ENCODE measurements at regions not wholly inside any gene's neighbourhood (a gene's known extent, or its start where the extent isn't known, plus 50 kb on each side); places are given as distances from the start of the nearest gene placed in this dataset.

- Mint-ChIP-seq H3K36me3 (ENCODE audit: low read depth) (no peaks in the 10 kb centered on the region), H3K27ac (no peak overlapping the region), H3K4me1 (no peaks in the 10 kb centered on the region), H3K9me3 (ENCODE audit: low read depth) (peaks cover 2% of the 10 kb centered on the region), H3K4me3 (no peak overlapping the region), H3K27me3 (no peaks in the 10 kb centered on the region)
- no peak for DNase-seq
- CTCF ChIA-PET = no interaction called here
- intact Hi-C loops (cut with DNase I, micrococcal nuclease) = no loop called here
- POLR2A ChIA-PET = no interaction called here
- no peak for ATAC-seq
Observed at GRCh38 chr7:119320316-119320715, 952.7 kb upstream of the KCND2 start.

- Mint-ChIP-seq H3K27ac (no peak overlapping the region), H3K4me3 (no peak overlapping the region), H3K36me3 (ENCODE audit: low read depth) (no peaks in the 10 kb centered on the region), H3K9me3 (ENCODE audit: low read depth) (peaks cover 4% of the 10 kb centered on the region), H3K4me1 (no peaks in the 10 kb centered on the region), H3K27me3 (no peaks in the 10 kb centered on the region)
- DNase-seq (no peak), ATAC-seq (no peak)
- ChIA-PET CTCF (no interaction called here), POLR2A (no interaction called here)
- intact Hi-C loops (cut with DNase I, micrococcal nuclease) = no loop called here
Observed at GRCh38 chr7:119329715-119330114, 943.3 kb upstream of the KCND2 start.

- Mint-ChIP-seq H3K4me1 (no peaks in the 10 kb centered on the region), H3K9me3 (ENCODE audit: low read depth) (peaks cover 4% of the 10 kb centered on the region), H3K27me3 (no peaks in the 10 kb centered on the region), H3K4me3 (no peak overlapping the region), H3K36me3 (ENCODE audit: low read depth) (no peaks in the 10 kb centered on the region), H3K27ac (no peak overlapping the region)
- ChIA-PET CTCF (no interaction called here), POLR2A (no interaction called here)
- ATAC-seq (no peak), DNase-seq (no peak)
- intact Hi-C loops (cut with DNase I, micrococcal nuclease) = no loop called here
Observed at GRCh38 chr7:119335405-119335804, 937.6 kb upstream of the KCND2 start.

- H3K9me3 Mint-ChIP-seq (ENCODE audit: low read depth) = peaks cover 15% of the 10 kb centered on the region
- intact Hi-C loops (cut with DNase I, micrococcal nuclease) = no loop called here
- H3K36me3 Mint-ChIP-seq (ENCODE audit: low read depth) = no peaks in the 10 kb centered on the region
- H3K4me1 Mint-ChIP-seq = no peaks in the 10 kb centered on the region
- no peak for ATAC-seq
- DNase-seq = no peak
- ChIA-PET POLR2A (no interaction called here), CTCF (no interaction called here)
- no peaks in the 10 kb centered on the region for H3K27me3 Mint-ChIP-seq
- no peak overlapping the region for H3K4me3 Mint-ChIP-seq
- H3K27ac Mint-ChIP-seq = no peak overlapping the region
Observed at GRCh38 chr7:119341822-119342221, 931.2 kb upstream of the KCND2 start.

GRCh38 chr7:119343289-119343688, 929.7 kb upstream of the KCND2 start:
- Mint-ChIP-seq H3K4me1 (no peaks in the 10 kb centered on the region), H3K36me3 (ENCODE audit: low read depth) (no peaks in the 10 kb centered on the region), H3K4me3 (no peak overlapping the region), H3K27me3 (no peaks in the 10 kb centered on the region), H3K9me3 (ENCODE audit: low read depth) (peaks cover 20% of the 10 kb centered on the region), H3K27ac (no peak overlapping the region)
- ATAC-seq (no peak), DNase-seq (no peak)
- ChIA-PET POLR2A (no interaction called here), CTCF (no interaction called here)
- intact Hi-C loops (cut with DNase I, micrococcal nuclease) = no loop called here

GRCh38 chr7:119344466-119344865, 928.5 kb upstream of the KCND2 start:
- POLR2A ChIA-PET = no interaction called here
- DNase-seq = no peak
- intact Hi-C loops (cut with DNase I, micrococcal nuclease) = no loop called here
- Mint-ChIP-seq H3K4me1 (no peaks in the 10 kb centered on the region), H3K9me3 (ENCODE audit: low read depth) (peaks cover 17% of the 10 kb centered on the region), H3K27me3 (no peaks in the 10 kb centered on the region), H3K4me3 (no peak overlapping the region), H3K36me3 (ENCODE audit: low read depth) (no peaks in the 10 kb centered on the region), H3K27ac (no peak overlapping the region)
- no peak for ATAC-seq
- CTCF ChIA-PET = interaction anchor here (0.7 kb wide), 1 partner anchor 1363 kb away, joined by 3 read pairs; no protein-coding TSS in a partner anchor

GRCh38 chr7:119348491-119348890, 924.5 kb upstream of the KCND2 start:
- H3K4me3 Mint-ChIP-seq = no peak overlapping the region
- POLR2A ChIA-PET = interaction anchor here (0.6 kb wide), 1 partner anchor 115 kb away, joined by 3 read pairs; no protein-coding TSS in a partner anchor
- no peak for ATAC-seq

GRCh38 chr7:119350334-119350733, 922.6 kb upstream of the KCND2 start:
- no peaks in the 10 kb centered on the region for H3K27me3 Mint-ChIP-seq
- H3K4me3 Mint-ChIP-seq = no peak overlapping the region
- ChIA-PET POLR2A (no interaction called here), CTCF (no interaction called here)
- H3K9me3 Mint-ChIP-seq (ENCODE audit: low read depth) = peaks cover 11% of the 10 kb centered on the region
- H3K36me3 Mint-ChIP-seq (ENCODE audit: low read depth) = no peaks in the 10 kb centered on the region
- H3K27ac Mint-ChIP-seq = no peak overlapping the region
- ATAC-seq (no peak), DNase-seq (no peak)
- intact Hi-C loops (cut with DNase I, micrococcal nuclease) = no loop called here
- H3K4me1 Mint-ChIP-seq = no peaks in the 10 kb centered on the region

More at GRCh38 chr7:119348491-119348890, 924.5 kb upstream of the KCND2 start:
- no peak for DNase-seq
- intact Hi-C loops (cut with DNase I, micrococcal nuclease) = no loop called here
- Mint-ChIP-seq H3K27ac (no peak overlapping the region), H3K9me3 (ENCODE audit: low read depth) (peaks cover 12% of the 10 kb centered on the region), H3K36me3 (ENCODE audit: low read depth) (no peaks in the 10 kb centered on the region), H3K27me3 (no peaks in the 10 kb centered on the region), H3K4me1 (no peaks in the 10 kb centered on the region)
- CTCF ChIA-PET = no interaction called here

GRCh38 chr7:119351320-119351719, 921.7 kb upstream of the KCND2 start:
- ChIA-PET POLR2A (no interaction called here), CTCF (no interaction called here)
- intact Hi-C loops (cut with DNase I, micrococcal nuclease) = no loop called here
- no peak for DNase-seq
- no peak for ATAC-seq
- no peak overlapping the region for H3K27ac Mint-ChIP-seq
- no peak overlapping the region for H3K4me3 Mint-ChIP-seq
- H3K4me1 Mint-ChIP-seq = no peaks in the 10 kb centered on the region
- H3K27me3 Mint-ChIP-seq = no peaks in the 10 kb centered on the region
- peaks cover 8% of the 10 kb centered on the region for H3K9me3 Mint-ChIP-seq (ENCODE audit: low read depth)
- H3K36me3 Mint-ChIP-seq (ENCODE audit: low read depth) = no peaks in the 10 kb centered on the region

- H3K4me3 Mint-ChIP-seq = no peak overlapping the region
- ATAC-seq = no peak
- H3K27ac Mint-ChIP-seq = no peak overlapping the region
- H3K36me3 Mint-ChIP-seq (ENCODE audit: low read depth) = no peaks in the 10 kb centered on the region
- ChIA-PET POLR2A (no interaction called here), CTCF (no interaction called here)
- H3K9me3 Mint-ChIP-seq (ENCODE audit: low read depth) = peaks cover 10% of the 10 kb centered on the region
- DNase-seq = no peak
- H3K4me1 Mint-ChIP-seq = no peaks in the 10 kb centered on the region
- H3K27me3 Mint-ChIP-seq = no peaks in the 10 kb centered on the region
- intact Hi-C loops (cut with DNase I, micrococcal nuclease) = no loop called here
Observed at GRCh38 chr7:119374436-119374835, 898.5 kb upstream of the KCND2 start.

GRCh38 chr7:119377861-119378260, 895.1 kb upstream of the KCND2 start:
- intact Hi-C loops (cut with DNase I, micrococcal nuclease) = no loop called here
- no peaks in the 10 kb centered on the region for H3K27me3 Mint-ChIP-seq
- ATAC-seq = no peak

GRCh38 chr7:119382726-119383125, 890.2 kb upstream of the KCND2 start:
- Mint-ChIP-seq H3K36me3 (ENCODE audit: low read depth) (no peaks in the 10 kb centered on the region), H3K9me3 (ENCODE audit: low read depth) (peaks cover 6% of the 10 kb centered on the region), H3K4me3 (no peak overlapping the region), H3K27ac (no peak overlapping the region), H3K27me3 (no peaks in the 10 kb centered on the region), H3K4me1 (no peaks in the 10 kb centered on the region)
- ATAC-seq (no peak), DNase-seq (no peak)
- ChIA-PET POLR2A (no interaction called here), CTCF (no interaction called here)
- intact Hi-C loops (cut with DNase I, micrococcal nuclease) = no loop called here

More at GRCh38 chr7:119377861-119378260, 895.1 kb upstream of the KCND2 start:
- Mint-ChIP-seq H3K4me1 (no peaks in the 10 kb centered on the region), H3K36me3 (ENCODE audit: low read depth) (no peaks in the 10 kb centered on the region), H3K4me3 (no peak overlapping the region), H3K27ac (no peak overlapping the region), H3K9me3 (ENCODE audit: low read depth) (peaks cover 10% of the 10 kb centered on the region)
- DNase-seq = no peak
- ChIA-PET CTCF (no interaction called here), POLR2A (no interaction called here)

- Mint-ChIP-seq H3K9me3 (ENCODE audit: low read depth) (no peaks in the 10 kb centered on the region), H3K36me3 (ENCODE audit: low read depth) (no peaks in the 10 kb centered on the region), H3K27ac (no peak overlapping the region), H3K27me3 (no peaks in the 10 kb centered on the region), H3K4me1 (no peaks in the 10 kb centered on the region), H3K4me3 (no peak overlapping the region)
- DNase-seq (no peak), ATAC-seq (no peak)
- intact Hi-C loops (cut with DNase I, micrococcal nuclease) = no loop called here
- POLR2A ChIA-PET = no interaction called here
- CTCF ChIA-PET = no interaction called here
Observed at GRCh38 chr7:119395024-119395423, 878.0 kb upstream of the KCND2 start.

Measured in activated CD4-positive, alpha-beta T cell treated with anti-CD3 and anti-CD28 coated beads for 36 hours (primary cell).